ENCODE measurements at regions not wholly inside any gene's neighbourhood (a gene's known extent, or its start where the extent isn't known, plus 50 kb on each side); places are given as distances from the start of the nearest gene placed in this dataset.

GRCh38 chr7:131692131-131692960 is 135.9 kb upstream of the PODXL start:
- Histone ChIP-seq H3K27me3 (no peaks in the 10 kb centered on the region), H3K4me1 (peaks cover 6% of the 10 kb centered on the region), H3K36me3 (no peaks in the 10 kb centered on the region), H3K4me3 (no peak overlapping the region), H3K9me3 (no peaks in the 10 kb centered on the region), H3K27ac (no peak overlapping the region)
- intact Hi-C loops (cut with DNase I), result no loop called here
- DNase-seq (ENCODE audit: extremely low spot score in 2 of 2), result no peak
- TF ChIP-seq POLR2AphosphoS5 (IDR thresholded peaks at IDR 0.05; ENCODE audit: insufficient read depth in 1 of 2, low read depth in 1 of 2), result no peak
- TF ChIP-seq, protein P1, sequence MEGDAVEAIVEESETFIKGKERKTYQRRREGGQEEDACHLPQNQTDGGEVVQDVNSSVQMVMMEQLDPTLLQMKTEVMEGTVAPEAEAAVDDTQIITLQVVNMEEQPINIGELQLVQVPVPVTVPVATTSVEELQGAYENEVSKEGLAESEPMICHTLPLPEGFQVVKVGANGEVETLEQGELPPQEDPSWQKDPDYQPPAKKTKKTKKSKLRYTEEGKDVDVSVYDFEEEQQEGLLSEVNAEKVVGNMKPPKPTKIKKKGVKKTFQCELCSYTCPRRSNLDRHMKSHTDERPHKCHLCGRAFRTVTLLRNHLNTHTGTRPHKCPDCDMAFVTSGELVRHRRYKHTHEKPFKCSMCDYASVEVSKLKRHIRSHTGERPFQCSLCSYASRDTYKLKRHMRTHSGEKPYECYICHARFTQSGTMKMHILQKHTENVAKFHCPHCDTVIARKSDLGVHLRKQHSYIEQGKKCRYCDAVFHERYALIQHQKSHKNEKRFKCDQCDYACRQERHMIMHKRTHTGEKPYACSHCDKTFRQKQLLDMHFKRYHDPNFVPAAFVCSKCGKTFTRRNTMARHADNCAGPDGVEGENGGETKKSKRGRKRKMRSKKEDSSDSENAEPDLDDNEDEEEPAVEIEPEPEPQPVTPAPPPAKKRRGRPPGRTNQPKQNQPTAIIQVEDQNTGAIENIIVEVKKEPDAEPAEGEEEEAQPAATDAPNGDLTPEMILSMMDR (IDR thresholded peaks at IDR 0.05), result peak in 2 of 3 experiments; percentile 16 to 32

- DNase-seq (ENCODE audit: extremely low spot score in 2 of 2), result no peak
- H3K9me3 ChIP-seq, result no peaks in the 10 kb centered on the region
- H3K27me3 ChIP-seq, result no peaks in the 10 kb centered on the region
- no peak overlapping the region for H3K4me3 ChIP-seq
- H3K4me1 ChIP-seq, result peaks cover 6% of the 10 kb centered on the region
- H3K27ac ChIP-seq, result no peak overlapping the region
- TF ChIP-seq, protein P1 (IDR thresholded peaks at IDR 0.05), result no peak
- TF ChIP-seq POLR2A (IDR thresholded peaks at IDR 0.05) (no peak), POLR2AphosphoS5 (IDR thresholded peaks at IDR 0.05; ENCODE audit: insufficient read depth in 1 of 2, low read depth in 1 of 2) (no peak)
- no peaks in the 10 kb centered on the region for H3K36me3 ChIP-seq
- intact Hi-C loops (cut with DNase I), result no loop called here
Measured at GRCh38 chr7:131691454-131692130, 135.2 kb upstream of the PODXL start.

- intact Hi-C loops (cut with DNase I), result no loop called here
- DNase-seq (ENCODE audit: extremely low spot score in 2 of 2), result peak in 1 of 2 donors; percentile 40
- peaks cover 6% of the 10 kb centered on the region for H3K4me1 ChIP-seq
- no peaks in the 10 kb centered on the region for H3K36me3 ChIP-seq
- TF ChIP-seq, protein P1 (IDR thresholded peaks at IDR 0.05), result no peak
- no peak for TF ChIP-seq POLR2AphosphoS5 (IDR thresholded peaks at IDR 0.05; ENCODE audit: insufficient read depth in 1 of 2, low read depth in 1 of 2)
- no peak for TF ChIP-seq POLR2A (IDR thresholded peaks at IDR 0.05)
- H3K9me3 ChIP-seq, result no peaks in the 10 kb centered on the region
- H3K4me3 ChIP-seq, result no peak overlapping the region
- H3K27ac ChIP-seq, result no peak overlapping the region
- no peaks in the 10 kb centered on the region for H3K27me3 ChIP-seq
Measured at GRCh38 chr7:131690441-131690840, 134.0 kb upstream of the PODXL start.

DNA sequence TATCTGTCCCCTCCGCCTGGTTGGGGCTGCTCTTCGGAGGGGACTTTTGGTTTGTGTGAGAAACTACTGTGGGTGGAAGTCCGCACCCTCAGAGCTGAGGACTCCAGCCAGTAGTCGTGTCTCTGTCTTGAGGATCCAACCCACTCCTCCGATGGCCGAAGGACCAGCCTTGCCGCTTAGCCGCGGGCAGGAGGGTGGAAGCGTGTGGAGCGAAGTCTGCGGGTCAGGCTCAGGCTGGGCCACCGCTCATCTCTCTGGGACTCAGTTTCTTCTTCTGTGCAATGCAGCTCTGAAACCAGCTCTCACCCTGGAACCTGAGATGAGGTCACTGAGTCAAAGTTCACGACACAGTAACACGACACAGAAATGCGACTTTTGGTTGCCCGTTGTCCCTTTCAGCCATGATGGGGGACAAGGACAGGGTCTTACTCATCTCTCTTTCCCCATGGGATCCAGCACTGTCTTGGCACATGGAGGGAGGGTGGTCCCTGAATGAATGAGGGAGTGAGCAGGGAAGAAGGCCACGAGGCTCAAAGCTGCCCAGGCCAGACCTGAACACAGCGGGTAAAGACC is 133.3 kb upstream of the PODXL start:
- H3K27me3 ChIP-seq, result no peaks in the 10 kb centered on the region
- TF ChIP-seq, protein P1 (IDR thresholded peaks at IDR 0.05), result no peak
- no peak for TF ChIP-seq POLR2A (IDR thresholded peaks at IDR 0.05)
- no peak for TF ChIP-seq POLR2AphosphoS5 (IDR thresholded peaks at IDR 0.05; ENCODE audit: insufficient read depth in 1 of 2, low read depth in 1 of 2)
- peak in 1 of 2 donors; percentile 82 for DNase-seq (ENCODE audit: extremely low spot score in 2 of 2)

More for the DNA sequence above, 133.3 kb upstream of the PODXL start:
- H3K4me1 ChIP-seq, result peaks cover 6% of the 10 kb centered on the region
- intact Hi-C loops (cut with DNase I), result no loop called here
- H3K36me3 ChIP-seq, result no peaks in the 10 kb centered on the region
- no peak overlapping the region for H3K27ac ChIP-seq
- H3K4me3 ChIP-seq, result no peak overlapping the region
- H3K9me3 ChIP-seq, result no peaks in the 10 kb centered on the region

Measured in vagina (tissue), 2 donors.